ENCODE measurements at regions not wholly inside any gene's neighbourhood (a gene's known extent, or its start where the extent isn't known, plus 50 kb on each side); places are given as distances from the start of the nearest gene placed in this dataset.
"Not testable (repeated sequence)": the region's sequence is repeated elsewhere in the genome, so short reads cannot be mapped to it uniquely, and the experiment has no call there.

DNA sequence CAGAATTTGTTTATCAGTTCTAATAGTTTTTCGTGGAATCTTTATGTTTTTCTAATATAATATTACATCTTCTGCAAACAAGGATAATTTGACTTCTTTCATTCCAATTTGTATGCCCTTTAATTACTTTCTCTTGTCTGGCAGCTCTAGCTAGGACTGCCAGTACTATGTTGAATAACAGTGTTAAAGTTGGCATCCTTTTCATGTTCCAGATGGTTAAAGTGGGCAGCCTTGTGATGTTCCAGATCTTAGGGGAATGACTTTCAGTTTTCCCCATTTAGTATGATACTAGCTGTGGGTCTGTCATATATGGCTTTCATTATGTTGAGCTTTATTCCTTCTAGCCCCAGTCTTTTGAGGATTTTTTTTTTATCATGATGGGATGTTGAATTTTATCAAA lies 220.6 kb upstream of the WDFY3 start:
- Mint-ChIP-seq H3K4me1 (ENCODE audit: unreplicated experiment) (no peaks in the 10 kb centered on the region), H3K9me3 (no peaks in the 10 kb centered on the region), H3K4me3 (no peak overlapping the region), H3K36me3 (no peaks in the 10 kb centered on the region), H3K27me3 (peaks cover 4% of the 10 kb centered on the region), H3K27ac (no peak overlapping the region)
- no peak for DNase-seq (ENCODE audit: extremely low spot score, unreplicated experiment)
- TF ChIP-seq, protein P1, sequence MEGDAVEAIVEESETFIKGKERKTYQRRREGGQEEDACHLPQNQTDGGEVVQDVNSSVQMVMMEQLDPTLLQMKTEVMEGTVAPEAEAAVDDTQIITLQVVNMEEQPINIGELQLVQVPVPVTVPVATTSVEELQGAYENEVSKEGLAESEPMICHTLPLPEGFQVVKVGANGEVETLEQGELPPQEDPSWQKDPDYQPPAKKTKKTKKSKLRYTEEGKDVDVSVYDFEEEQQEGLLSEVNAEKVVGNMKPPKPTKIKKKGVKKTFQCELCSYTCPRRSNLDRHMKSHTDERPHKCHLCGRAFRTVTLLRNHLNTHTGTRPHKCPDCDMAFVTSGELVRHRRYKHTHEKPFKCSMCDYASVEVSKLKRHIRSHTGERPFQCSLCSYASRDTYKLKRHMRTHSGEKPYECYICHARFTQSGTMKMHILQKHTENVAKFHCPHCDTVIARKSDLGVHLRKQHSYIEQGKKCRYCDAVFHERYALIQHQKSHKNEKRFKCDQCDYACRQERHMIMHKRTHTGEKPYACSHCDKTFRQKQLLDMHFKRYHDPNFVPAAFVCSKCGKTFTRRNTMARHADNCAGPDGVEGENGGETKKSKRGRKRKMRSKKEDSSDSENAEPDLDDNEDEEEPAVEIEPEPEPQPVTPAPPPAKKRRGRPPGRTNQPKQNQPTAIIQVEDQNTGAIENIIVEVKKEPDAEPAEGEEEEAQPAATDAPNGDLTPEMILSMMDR (conservative IDR thresholded peaks at IDR 0.05): no peak

- not testable (repeated sequence) for H3K9me3 Mint-ChIP-seq; H3K27ac Mint-ChIP-seq; H3K27me3 Mint-ChIP-seq; DNase-seq (ENCODE audit: extremely low spot score, unreplicated experiment); H3K4me1 Mint-ChIP-seq (ENCODE audit: unreplicated experiment); H3K4me3 Mint-ChIP-seq; H3K36me3 Mint-ChIP-seq
These were observed 229.5 kb upstream of the WDFY3 start for GRCh38 chr4:85196015-85196414.

- Mint-ChIP-seq H3K4me3 (no peak overlapping the region), H3K9me3 (no peaks in the 10 kb centered on the region), H3K4me1 (ENCODE audit: unreplicated experiment) (no peaks in the 10 kb centered on the region), H3K36me3 (no peaks in the 10 kb centered on the region), H3K27me3 (no peaks in the 10 kb centered on the region), H3K27ac (no peak overlapping the region)
- TF ChIP-seq, protein P1 (conservative IDR thresholded peaks at IDR 0.05): no peak
- no peak for DNase-seq (ENCODE audit: extremely low spot score, unreplicated experiment)
These were observed 233.6 kb upstream of the WDFY3 start for GRCh38 chr4:85200106-85200505.

DNA sequence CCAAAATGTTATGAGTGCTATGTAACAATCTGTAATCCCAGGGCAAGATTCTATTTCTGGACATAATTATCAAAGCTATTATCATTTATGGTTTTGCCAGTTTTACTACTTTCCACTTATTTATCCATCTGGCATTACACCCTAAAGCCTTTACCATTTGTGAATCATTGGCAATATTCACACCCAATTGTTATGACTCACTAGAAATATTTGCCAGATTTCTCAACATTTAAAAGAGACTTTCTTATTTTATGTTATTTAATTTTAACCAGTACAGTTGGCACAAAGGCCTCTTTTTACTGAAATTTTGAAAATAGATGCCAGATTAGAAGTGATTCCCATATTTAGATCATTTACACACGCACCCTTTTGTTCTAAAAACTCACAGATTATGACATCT lies 242.7 kb upstream of the WDFY3 start:
- no peaks in the 10 kb centered on the region for H3K9me3 Mint-ChIP-seq
- DNase-seq (ENCODE audit: extremely low spot score, unreplicated experiment): no peak
- H3K27me3 Mint-ChIP-seq: peaks cover 4% of the 10 kb centered on the region
- no peak overlapping the region for H3K4me3 Mint-ChIP-seq
- no peaks in the 10 kb centered on the region for H3K4me1 Mint-ChIP-seq (ENCODE audit: unreplicated experiment)
- TF ChIP-seq, protein P1 (conservative IDR thresholded peaks at IDR 0.05): no peak
- H3K36me3 Mint-ChIP-seq: no peaks in the 10 kb centered on the region
- H3K27ac Mint-ChIP-seq: no peak overlapping the region

DNA sequence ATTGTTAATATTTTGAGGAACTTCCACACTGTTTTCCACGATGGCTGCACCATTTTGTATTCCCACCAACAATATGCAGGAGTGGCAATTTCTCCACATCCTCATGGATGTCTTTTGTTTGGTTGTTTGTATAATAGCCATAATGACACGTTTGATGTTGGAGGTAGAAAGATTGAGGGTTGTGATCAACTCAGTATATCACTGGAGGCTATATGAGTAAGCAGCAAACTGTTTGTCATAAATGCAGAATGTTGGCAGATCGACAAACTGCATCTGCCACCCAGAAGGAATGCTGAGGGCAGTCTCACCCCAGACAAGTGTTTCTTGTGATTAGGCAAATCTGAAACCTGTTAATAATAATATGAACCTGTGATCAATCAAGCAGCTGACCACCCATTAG lies 243.9 kb upstream of the WDFY3 start:
- no peak overlapping the region for H3K27ac Mint-ChIP-seq
- H3K36me3 Mint-ChIP-seq: no peaks in the 10 kb centered on the region
- H3K4me1 Mint-ChIP-seq (ENCODE audit: unreplicated experiment): no peaks in the 10 kb centered on the region
- peaks cover 4% of the 10 kb centered on the region for H3K27me3 Mint-ChIP-seq
- no peak for DNase-seq (ENCODE audit: extremely low spot score, unreplicated experiment)
- TF ChIP-seq, protein P1 (conservative IDR thresholded peaks at IDR 0.05): no peak
- no peak overlapping the region for H3K4me3 Mint-ChIP-seq
- H3K9me3 Mint-ChIP-seq: peaks cover under 1% of the 10 kb centered on the region

GRCh38 chr4:85216571-85216970 lies 250.1 kb upstream of the WDFY3 start:
- DNase-seq (ENCODE audit: extremely low spot score, unreplicated experiment); H3K27ac Mint-ChIP-seq; H3K4me1 Mint-ChIP-seq (ENCODE audit: unreplicated experiment); H3K36me3 Mint-ChIP-seq; H3K4me3 Mint-ChIP-seq; H3K27me3 Mint-ChIP-seq: not testable (repeated sequence)
- peaks cover 14% of the 10 kb centered on the region for H3K9me3 Mint-ChIP-seq

GRCh38 chr4:85218756-85219155 lies 252.3 kb upstream of the WDFY3 start:
- Mint-ChIP-seq H3K9me3 (peaks cover 14% of the 10 kb centered on the region), H3K36me3 (no peaks in the 10 kb centered on the region), H3K27me3 (no peaks in the 10 kb centered on the region), H3K4me3 (no peak overlapping the region), H3K27ac (no peak overlapping the region), H3K4me1 (ENCODE audit: unreplicated experiment) (no peaks in the 10 kb centered on the region)
- no peak for DNase-seq (ENCODE audit: extremely low spot score, unreplicated experiment)
- TF ChIP-seq, protein P1 (conservative IDR thresholded peaks at IDR 0.05): no peak

All from type B pancreatic cell (in vitro differentiated cells).